Neural cell (in vitro differentiated cells): ENCODE measurements at regions not wholly inside any gene's neighbourhood (a gene's known extent, or its start where the extent isn't known, plus 50 kb on each side); places are given as distances from the start of the nearest gene placed in this dataset.
"Not testable (repeated sequence)": the region's sequence is repeated elsewhere in the genome, so short reads cannot be mapped to it uniquely, and the experiment has no call there.

Experiments used
- H2AFZ ChIP-seq: fragments of 200-600, 300-800 bp; sonication (generic), shearing (Covaris generic); 2 replicates; pipeline ENCODE4 v1.6.0; 2014; ENCODE audit warnings: low read depth, mild to moderate bottlenecking, antibody characterized with exemption, low read length, moderate library complexity
- H3F3A ChIP-seq: fragments of 200-600 bp; shearing (Covaris generic); 2 replicates; pipeline ENCODE4 v1.6.1; 2016; ENCODE audit warnings: mild to moderate bottlenecking, moderate library complexity, mixed read lengths, antibody characterized with exemption, low read length; ENCODE audit not compliant: insufficient read depth, poor library complexity, severe bottlenecking
- H3K27ac ChIP-seq: fragments of 200-600, 300-800 bp; sonication (generic), shearing (Covaris generic); 2 replicates; pipeline ENCODE4 v1.5.1; 2014; ENCODE audit warnings: mild to moderate bottlenecking, low read length, moderate library complexity
- H3K27me3 ChIP-seq: fragments of 300-800, 200-600 bp; sonication (generic), shearing (Covaris generic); 2 replicates; pipeline ENCODE4 v1.6.0; 2014; ENCODE audit warnings: mild to moderate bottlenecking, low read depth, low read length, moderate library complexity; ENCODE audit not compliant: insufficient read depth
- H3K36me3 ChIP-seq: fragments of 300-800, 200-600 bp; sonication (generic), shearing (Covaris generic); 2 replicates; pipeline ENCODE4 v1.5.1; 2014; ENCODE audit warnings: mild to moderate bottlenecking, antibody characterized with exemption, low read length, moderate library complexity; ENCODE audit not compliant: insufficient read depth
- H3K4me2 ChIP-seq: fragments of 300-800, 200-600 bp; sonication (generic), shearing (Covaris generic); 2 replicates; pipeline ENCODE4 v1.6.0; 2014; ENCODE audit warnings: mild to moderate bottlenecking, low read length
- H3K4me3 ChIP-seq: fragments of 300-800, 200-600 bp; sonication (generic), shearing (Covaris generic); 2 replicates; pipeline ENCODE4 v1.5.1; 2014; ENCODE audit warnings: mild to moderate bottlenecking, low read length, moderate library complexity
- H3K79me2 ChIP-seq: fragments of 200-600 bp; shearing (Covaris generic); replicated peaks from 2 replicates; pipeline ENCODE4 v1.6.0; 2014; ENCODE audit warnings: mild to moderate bottlenecking, low read length, moderate library complexity; ENCODE audit not compliant: insufficient read depth
- H3K9ac ChIP-seq: fragments of 300-800, 200-600 bp; sonication (generic), shearing (Covaris generic); 2 replicates; pipeline ENCODE4 v1.6.1; 2016; ENCODE audit warnings: mild to moderate bottlenecking, low read length, mixed read lengths
- H3K9me2 ChIP-seq: fragments of 200-600 bp; shearing (Covaris generic); 2 replicates; pipeline ENCODE4 v1.6.1; 2016; ENCODE audit warnings: mild to moderate bottlenecking, low read length, mixed read lengths; ENCODE audit not compliant: insufficient read depth
- H3K9me3 ChIP-seq: fragments of 200-600, 300-800 bp; sonication (generic), shearing (Covaris generic); 2 replicates; pipeline ENCODE4 v1.6.1; 2016; ENCODE audit warnings: mild to moderate bottlenecking, mixed run types, low read length, moderate library complexity, mixed read lengths
- H4K20me1 ChIP-seq: fragments of 200-600 bp; shearing (Covaris generic); 2 replicates; pipeline ENCODE4 v1.6.1; 2016; ENCODE audit warnings: mild to moderate bottlenecking, mixed run types; ENCODE audit not compliant: insufficient read depth
- MXI1 ChIP-seq: fragments of 450-650 bp; conservative IDR thresholded peaks from 2 replicates; pipeline ENCODE4 v1.6.1; 2014; ENCODE audit warnings: antibody characterized with exemption, mild to moderate bottlenecking; ENCODE audit not compliant: poor library complexity, severe bottlenecking
- small RNA-seq, 3 experiments: library from RNA; depleted of rRNA; stranded (forward); fragments of <200 nt; gene quantifications; one replicate each; pipeline ENCODE3, GENCODE V24; 2012

DNA sequence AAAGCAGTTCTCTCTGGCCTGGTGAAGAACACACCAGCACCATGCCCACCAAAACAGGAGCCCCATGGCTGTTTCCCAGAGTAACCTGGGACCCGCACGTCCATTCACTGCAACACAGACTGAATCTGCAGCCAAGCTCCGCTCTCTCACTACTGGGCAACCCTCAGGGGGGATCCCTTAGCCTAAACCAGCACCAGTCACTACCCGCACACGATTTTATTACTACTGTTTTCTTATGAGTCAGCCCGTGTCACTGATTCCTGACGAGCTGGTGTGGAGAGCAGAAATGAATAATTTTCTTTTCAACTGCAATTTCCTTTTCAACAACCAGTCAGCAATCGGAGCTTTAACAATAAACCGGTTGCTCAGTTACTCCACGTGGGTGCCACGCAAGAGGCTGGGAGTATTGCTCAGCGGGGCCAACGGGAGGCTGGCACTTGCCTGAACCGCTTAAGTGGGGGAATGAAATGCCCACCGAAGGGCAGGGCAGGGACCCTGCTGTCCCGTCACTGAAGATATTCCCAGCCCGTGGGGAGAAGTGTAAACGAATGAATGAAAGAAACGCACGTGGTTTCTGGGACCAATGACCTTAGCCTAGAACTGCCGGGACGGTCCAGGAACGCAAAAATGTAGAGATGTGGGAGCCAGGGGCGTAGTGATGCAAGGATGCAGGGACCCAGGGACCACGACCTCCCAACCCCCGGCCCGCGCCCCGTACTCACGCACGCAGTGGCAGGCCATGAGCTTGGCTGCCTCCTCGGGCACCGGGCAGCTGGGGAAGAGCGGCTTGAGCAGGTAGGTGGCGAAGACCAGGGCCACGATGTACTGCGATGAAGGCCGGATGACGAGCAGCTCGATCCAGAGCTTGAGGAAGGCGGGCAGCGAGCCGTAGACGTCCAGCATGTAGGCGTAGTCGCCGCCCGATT, 50.4 kb upstream of the SPN start:
- H3K27me3 ChIP-seq, H3K9me3 ChIP-seq, H3K79me2 ChIP-seq, H3K36me3 ChIP-seq, H3K27ac ChIP-seq, H3K4me2 ChIP-seq, H3K9me2 ChIP-seq, H3F3A ChIP-seq, H4K20me1 ChIP-seq: not testable (repeated sequence)
- H3K9ac ChIP-seq: peak overlapping the region; percentile 65
- peak; percentile 95 for TF ChIP-seq MXI1
- peak overlapping the region; percentile 27 for H2AFZ ChIP-seq
- H3K4me3 ChIP-seq: peak overlapping the region; percentile 70

Small RNA genes in the stretch of these regions (small RNA-seq; reads per million reads assigned to genes)
- gene MIR3680-2: 0 reads per million in 3 experiments
